Osteocyte (in vitro differentiated cells): ENCODE measurements at regions not wholly inside any gene's neighbourhood (a gene's known extent, or its start where the extent isn't known, plus 50 kb on each side); places are given as distances from the start of the nearest gene placed in this dataset.

Source experiments
- DNase-seq: peaks from one replicate; pipeline ENCODE4 v3.0.0; 2021; ENCODE audit warnings: mixed read lengths; ENCODE audit not compliant: unreplicated experiment; ENCODE audit errors: extremely low spot score
- H3K27ac Mint-ChIP-seq: one replicate; pipeline ENCODE4 v1.8.0; 2021; ENCODE audit warnings: mild to moderate bottlenecking, mixed read lengths; ENCODE audit not compliant: unreplicated experiment
- H3K27me3 Mint-ChIP-seq: one replicate; pipeline ENCODE4 v1.8.0; 2021; ENCODE audit warnings: mixed read lengths; ENCODE audit not compliant: unreplicated experiment
- H3K36me3 Mint-ChIP-seq: one replicate; pipeline ENCODE4 v1.8.0; 2021; ENCODE audit warnings: mixed read lengths; ENCODE audit not compliant: unreplicated experiment
- H3K4me1 Mint-ChIP-seq: one replicate; pipeline ENCODE4 v1.8.0; 2021; ENCODE audit warnings: mixed read lengths; ENCODE audit not compliant: unreplicated experiment
- H3K4me3 Mint-ChIP-seq: one replicate; pipeline ENCODE4 v1.8.0; 2021; ENCODE audit warnings: mild to moderate bottlenecking, moderate library complexity, mixed read lengths; ENCODE audit not compliant: unreplicated experiment
- H3K9me3 Mint-ChIP-seq: one replicate; pipeline ENCODE4 v1.8.0; 2021; ENCODE audit warnings: mixed read lengths; ENCODE audit not compliant: unreplicated experiment
- TF ChIP-seq, protein P1 (sequence below): fragments of 200-600 bp; sonication (generic); IDR thresholded peaks from 2 replicates; pipeline ENCODE4 v1.5.0; 2021; ENCODE audit warnings: antibody characterized with exemption, mild to moderate bottlenecking, moderate library complexity

DNA sequence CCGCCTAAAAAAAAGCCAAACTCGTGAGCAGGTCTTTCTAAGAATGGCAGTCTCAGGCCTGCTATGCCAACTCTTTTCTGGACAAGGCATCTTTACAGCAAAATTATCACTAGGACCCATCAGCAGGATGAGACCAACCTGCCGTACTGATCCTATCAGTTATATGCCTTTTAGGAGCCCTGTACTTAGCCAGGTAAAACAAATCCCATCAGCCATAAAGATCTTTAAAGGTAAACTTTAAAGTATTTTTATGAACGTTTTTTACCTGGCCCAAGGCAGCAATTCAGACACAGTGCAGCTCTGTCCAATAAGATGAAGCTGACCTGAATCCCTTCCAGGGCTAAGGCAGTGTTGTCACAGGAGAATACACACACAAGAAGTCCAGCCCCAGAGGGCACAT is 51.3 kb upstream of the TGM3 start:
- peaks cover 2% of the 10 kb centered on the region for H3K4me1 Mint-ChIP-seq
- H3K4me3 Mint-ChIP-seq, result no peak overlapping the region
- no peaks in the 10 kb centered on the region for H3K9me3 Mint-ChIP-seq
- no peaks in the 10 kb centered on the region for H3K36me3 Mint-ChIP-seq
- DNase-seq, result no peak
- H3K27me3 Mint-ChIP-seq, result peaks cover 3% of the 10 kb centered on the region
- no peak overlapping the region for H3K27ac Mint-ChIP-seq
- TF ChIP-seq, protein P1, sequence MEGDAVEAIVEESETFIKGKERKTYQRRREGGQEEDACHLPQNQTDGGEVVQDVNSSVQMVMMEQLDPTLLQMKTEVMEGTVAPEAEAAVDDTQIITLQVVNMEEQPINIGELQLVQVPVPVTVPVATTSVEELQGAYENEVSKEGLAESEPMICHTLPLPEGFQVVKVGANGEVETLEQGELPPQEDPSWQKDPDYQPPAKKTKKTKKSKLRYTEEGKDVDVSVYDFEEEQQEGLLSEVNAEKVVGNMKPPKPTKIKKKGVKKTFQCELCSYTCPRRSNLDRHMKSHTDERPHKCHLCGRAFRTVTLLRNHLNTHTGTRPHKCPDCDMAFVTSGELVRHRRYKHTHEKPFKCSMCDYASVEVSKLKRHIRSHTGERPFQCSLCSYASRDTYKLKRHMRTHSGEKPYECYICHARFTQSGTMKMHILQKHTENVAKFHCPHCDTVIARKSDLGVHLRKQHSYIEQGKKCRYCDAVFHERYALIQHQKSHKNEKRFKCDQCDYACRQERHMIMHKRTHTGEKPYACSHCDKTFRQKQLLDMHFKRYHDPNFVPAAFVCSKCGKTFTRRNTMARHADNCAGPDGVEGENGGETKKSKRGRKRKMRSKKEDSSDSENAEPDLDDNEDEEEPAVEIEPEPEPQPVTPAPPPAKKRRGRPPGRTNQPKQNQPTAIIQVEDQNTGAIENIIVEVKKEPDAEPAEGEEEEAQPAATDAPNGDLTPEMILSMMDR, result no peak

DNA sequence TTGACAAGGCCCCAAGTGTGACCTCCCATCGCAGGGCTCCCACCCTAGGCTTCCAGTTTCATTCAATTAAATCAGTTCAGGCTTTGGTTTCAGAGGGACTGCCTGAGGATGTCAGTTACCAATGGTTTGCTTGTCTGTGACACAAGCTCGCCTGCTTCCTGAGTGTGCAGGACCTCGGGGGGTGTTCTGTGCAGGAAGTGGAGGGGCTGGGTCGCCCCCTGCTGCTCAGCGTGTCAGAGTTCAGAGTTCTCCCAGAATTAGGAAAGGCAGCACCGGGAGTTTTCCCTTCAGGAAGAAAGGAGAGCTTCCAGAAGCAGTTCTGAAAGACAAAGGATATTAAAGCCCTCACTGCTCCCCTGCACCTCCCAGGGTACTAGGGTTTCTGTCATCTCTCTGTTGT is 50.8 kb upstream of the TGM3 start:
- peaks cover 3% of the 10 kb centered on the region for H3K27me3 Mint-ChIP-seq
- no peak for DNase-seq
- peaks cover 2% of the 10 kb centered on the region for H3K4me1 Mint-ChIP-seq
- H3K36me3 Mint-ChIP-seq, result no peaks in the 10 kb centered on the region
- H3K9me3 Mint-ChIP-seq, result no peaks in the 10 kb centered on the region
- TF ChIP-seq, protein P1, result no peak
- H3K27ac Mint-ChIP-seq, result no peak overlapping the region
- no peak overlapping the region for H3K4me3 Mint-ChIP-seq

DNA sequence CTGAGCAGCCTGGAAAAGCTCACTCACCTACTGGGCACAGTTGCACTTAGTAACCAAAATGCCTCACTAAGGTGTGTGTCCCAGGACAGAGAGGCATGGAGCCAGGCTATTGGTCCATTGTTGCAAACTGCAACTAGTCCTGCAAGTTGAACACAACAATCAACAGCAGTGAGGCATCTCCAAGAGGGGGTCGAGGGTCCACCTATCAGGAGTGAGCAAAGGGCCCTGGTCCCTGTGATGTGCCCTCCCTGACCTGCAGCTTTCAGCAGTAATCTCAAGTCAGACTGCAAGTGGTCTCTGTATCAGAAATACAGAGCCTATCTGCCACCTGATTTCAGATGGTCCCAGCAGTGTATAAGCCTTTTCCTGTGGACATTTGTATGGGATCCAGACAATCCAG is 50.2 kb upstream of the TGM3 start:
- Mint-ChIP-seq H3K36me3 (no peaks in the 10 kb centered on the region), H3K4me3 (no peak overlapping the region), H3K4me1 (peaks cover 2% of the 10 kb centered on the region), H3K9me3 (no peaks in the 10 kb centered on the region), H3K27me3 (peaks cover 3% of the 10 kb centered on the region), H3K27ac (no peak overlapping the region)
- no peak for DNase-seq
- TF ChIP-seq, protein P1, result no peak
